Heart left ventricle (tissue), 13 donors: ENCODE measurements at regions not wholly inside any gene's neighbourhood (a gene's known extent, or its start where the extent isn't known, plus 50 kb on each side); places are given as distances from the start of the nearest gene placed in this dataset.

ENCODE experiments used
- POLR2A ChIP-seq, 2 donors: fragments of 450-650 bp; IDR thresholded peaks; one replicate each; pipeline ENCODE4 v1.6.1; 2017; ENCODE audit warnings: antibody characterized with exemption in 2 of 2, mild to moderate bottlenecking in 2 of 2, moderate library complexity in 2 of 2
- TF ChIP-seq, protein P1 (sequence below), 12 donors: fragments of 200-600 bp; sonication (generic) in 4 of 12; IDR thresholded peaks; one replicate each; pipeline versions ENCODE4 v1.5.0 to v1.8.0; 2018 to 2022; ENCODE audit warnings: antibody characterized with exemption in 12 of 12, mild to moderate bottlenecking in 5 of 12
- donor health status: ischemic (EF 13 %, LVEDD 7.1; RV severe dilation, severe dysfunction).
- donor health status: DM: no; HTN: yes; CAD: no.
- donor health status: DM: no; HTN: no; CAD: no.
- donor health status: ischemic (EF 25% LVEDD 6.9; RV normal size, moderate dysfunction).
- donor health status: ischemic (EF 25% LVEDD 5.7; RV mildly dilated, moderate dysfunction).
- donor health status: ischemic (EF 35%, LVEDD 5.7; RV mildly dilated, moderate dysfunction).
- donor health status: nonischemic (EF 11% LVEDD 7.7; RV severe dilation, severe dysfunction).
- donor health status: DM: yes; HTN: yes; CAD: no.
- donor health status: PGD.
- donor health status: ischemic (EF 29% LVEDD 5.4; RV normal size, mild dysfunction).
- donor health status: nonischemic (EF 23%, LVEDD 6.1; RV moderate dilation, normal function).

DNA sequence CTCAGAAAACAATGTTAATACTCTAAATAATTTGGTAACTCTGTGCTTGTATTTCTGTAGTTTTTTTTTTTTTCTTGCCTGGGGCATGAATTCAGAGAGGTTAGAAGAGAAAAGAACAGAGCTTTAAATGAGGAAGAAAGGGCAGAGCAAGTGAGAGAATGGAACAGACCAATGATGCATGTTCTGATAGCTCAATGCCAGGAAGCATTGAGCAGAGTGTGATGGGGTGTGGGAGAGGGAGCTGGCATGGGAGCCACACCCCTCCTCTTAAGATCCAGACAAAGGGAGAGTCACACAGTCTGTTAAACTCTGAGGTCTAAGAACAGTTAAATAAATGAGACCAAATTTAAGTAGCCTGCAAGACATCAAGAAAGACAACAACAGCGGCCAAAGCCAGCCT, 538.6 kb downstream of the TUSC7 start:
- no peak for TF ChIP-seq POLR2A (IDR thresholded peaks at IDR 0.05)
- TF ChIP-seq, protein P1, sequence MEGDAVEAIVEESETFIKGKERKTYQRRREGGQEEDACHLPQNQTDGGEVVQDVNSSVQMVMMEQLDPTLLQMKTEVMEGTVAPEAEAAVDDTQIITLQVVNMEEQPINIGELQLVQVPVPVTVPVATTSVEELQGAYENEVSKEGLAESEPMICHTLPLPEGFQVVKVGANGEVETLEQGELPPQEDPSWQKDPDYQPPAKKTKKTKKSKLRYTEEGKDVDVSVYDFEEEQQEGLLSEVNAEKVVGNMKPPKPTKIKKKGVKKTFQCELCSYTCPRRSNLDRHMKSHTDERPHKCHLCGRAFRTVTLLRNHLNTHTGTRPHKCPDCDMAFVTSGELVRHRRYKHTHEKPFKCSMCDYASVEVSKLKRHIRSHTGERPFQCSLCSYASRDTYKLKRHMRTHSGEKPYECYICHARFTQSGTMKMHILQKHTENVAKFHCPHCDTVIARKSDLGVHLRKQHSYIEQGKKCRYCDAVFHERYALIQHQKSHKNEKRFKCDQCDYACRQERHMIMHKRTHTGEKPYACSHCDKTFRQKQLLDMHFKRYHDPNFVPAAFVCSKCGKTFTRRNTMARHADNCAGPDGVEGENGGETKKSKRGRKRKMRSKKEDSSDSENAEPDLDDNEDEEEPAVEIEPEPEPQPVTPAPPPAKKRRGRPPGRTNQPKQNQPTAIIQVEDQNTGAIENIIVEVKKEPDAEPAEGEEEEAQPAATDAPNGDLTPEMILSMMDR (IDR thresholded peaks at IDR 0.05), result no peak
